ENCODE measurements at regions not wholly inside any gene's neighbourhood (a gene's known extent, or its start where the extent isn't known, plus 50 kb on each side); places are given as distances from the start of the nearest gene placed in this dataset.
"Not testable (repeated sequence)": the region's sequence is repeated elsewhere in the genome, so short reads cannot be mapped to it uniquely, and the experiment has no call there.

DNA sequence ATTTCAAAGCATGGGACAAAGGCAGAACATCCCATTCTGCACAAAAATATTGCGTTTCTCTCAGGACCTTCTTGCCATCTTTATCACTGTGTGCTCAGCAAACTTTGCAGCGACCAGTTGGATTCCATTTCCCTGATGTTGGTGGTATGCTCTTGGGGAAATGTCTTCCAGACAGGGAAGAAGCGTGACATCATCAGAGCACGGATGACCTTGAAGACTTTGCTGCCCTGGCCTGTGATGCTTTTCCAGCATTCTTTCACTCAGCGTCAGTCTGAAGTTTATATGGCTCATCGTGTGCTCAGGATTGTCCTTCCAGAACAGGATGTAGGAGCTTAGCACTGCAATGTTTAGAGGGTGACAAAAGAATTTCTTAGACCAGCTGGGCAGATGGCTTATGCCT lies 131.4 kb upstream of the F3 start:
- no peak for DNase-seq (ENCODE audit: low read depth in 2 of 2)

DNA sequence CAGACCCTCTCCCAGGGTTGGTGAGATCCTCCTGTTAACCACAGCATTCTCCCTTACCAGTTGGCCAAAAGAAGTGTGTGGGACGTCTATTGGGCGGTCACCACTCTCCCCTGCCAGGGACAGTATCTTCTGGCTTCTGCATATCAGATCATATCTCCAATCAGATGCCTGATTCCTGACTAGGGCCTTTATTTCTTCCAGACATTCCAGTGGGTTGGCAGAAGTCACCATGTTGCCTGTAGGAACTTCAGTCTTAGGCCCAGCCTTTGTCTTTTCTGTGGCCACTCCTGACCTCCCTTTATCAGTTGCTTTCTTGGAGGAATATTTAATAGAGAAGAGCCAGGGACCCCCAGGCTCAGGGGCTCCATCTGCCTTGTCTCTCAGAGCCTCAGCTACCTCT lies 130.4 kb upstream of the F3 start:
- DNase-seq (ENCODE audit: low read depth in 2 of 2): no peak

DNA sequence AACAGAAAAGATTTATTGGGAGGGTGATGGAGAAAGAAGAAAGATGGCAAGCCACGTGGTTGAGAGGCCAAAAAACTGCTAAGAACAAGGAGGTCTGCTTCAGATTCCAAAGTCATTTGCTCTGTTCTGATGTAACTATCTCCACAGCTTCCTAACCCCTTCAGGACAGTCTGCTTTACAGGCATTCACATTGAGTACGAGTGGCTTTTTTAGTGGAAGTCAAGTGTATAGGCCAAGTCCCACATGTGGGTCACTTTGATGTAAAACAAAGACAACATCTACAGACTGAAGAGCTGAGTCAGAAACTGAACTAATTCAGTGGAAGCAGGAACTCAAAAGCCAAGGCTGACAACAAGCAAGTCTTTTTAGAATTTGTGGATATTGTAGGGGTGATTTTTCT lies 128.7 kb upstream of the F3 start:
- DNase-seq (ENCODE audit: low read depth in 2 of 2): no peak

DNA sequence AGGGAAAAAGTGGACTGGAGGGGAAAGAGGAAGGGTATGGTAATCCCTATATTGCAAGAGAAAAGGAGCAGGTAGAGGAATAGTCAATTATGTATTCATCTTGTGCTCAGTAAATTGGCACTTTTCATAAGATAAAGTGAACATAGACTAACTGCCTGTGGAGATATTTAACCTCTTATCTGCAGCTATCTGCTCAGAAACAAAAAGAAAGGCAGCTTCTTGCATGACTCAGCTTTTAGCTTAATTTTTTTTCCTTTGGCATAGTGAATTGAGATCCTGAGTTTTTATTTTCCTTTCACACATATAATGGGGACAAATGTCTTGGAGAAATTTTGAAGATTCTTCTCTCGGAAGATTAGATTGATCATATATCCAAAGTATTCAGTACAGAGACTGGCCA lies 127.6 kb upstream of the F3 start:
- no peak for DNase-seq (ENCODE audit: low read depth in 2 of 2)

DNA sequence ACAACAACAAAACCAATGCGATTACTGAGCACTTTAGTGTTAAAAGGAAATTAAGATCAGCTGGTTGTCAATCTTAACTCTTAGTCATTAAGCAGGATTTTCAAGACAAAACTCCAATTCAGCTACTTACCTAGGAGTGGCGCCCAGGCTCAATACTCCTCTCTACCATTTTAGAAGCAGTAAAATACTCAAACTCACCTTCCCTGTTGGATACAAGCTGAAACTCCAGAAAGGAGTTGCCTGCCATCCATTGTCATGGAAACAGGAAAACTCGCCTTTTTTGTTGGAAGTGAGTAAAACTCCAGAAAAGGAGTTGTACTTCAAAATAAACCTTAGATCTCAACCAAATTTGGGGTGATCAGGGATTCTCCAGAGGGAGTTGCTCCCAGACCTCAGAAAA lies 127.0 kb upstream of the F3 start:
- no peak for DNase-seq (ENCODE audit: low read depth in 2 of 2)

DNA sequence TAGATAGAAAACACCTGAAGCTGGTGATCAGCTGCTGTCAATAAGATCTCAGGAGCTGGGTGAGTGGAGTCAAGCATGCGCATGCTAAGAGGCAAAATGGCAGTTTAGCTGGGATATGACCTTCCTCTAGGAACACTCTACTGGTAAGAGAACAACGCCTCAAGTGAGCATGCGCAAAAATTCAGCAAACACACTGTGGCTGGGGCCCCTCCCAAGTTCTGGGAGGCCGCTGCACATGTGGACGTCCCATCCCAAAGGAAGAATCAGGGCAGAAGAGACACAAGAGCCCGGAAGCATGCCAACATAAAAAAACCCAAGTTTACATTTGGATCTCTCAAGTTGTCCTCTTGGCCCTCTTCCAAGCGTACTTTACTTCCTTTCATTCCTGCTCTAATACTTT lies 126.3 kb upstream of the F3 start:
- DNase-seq (ENCODE audit: low read depth in 2 of 2): no peak

DNA sequence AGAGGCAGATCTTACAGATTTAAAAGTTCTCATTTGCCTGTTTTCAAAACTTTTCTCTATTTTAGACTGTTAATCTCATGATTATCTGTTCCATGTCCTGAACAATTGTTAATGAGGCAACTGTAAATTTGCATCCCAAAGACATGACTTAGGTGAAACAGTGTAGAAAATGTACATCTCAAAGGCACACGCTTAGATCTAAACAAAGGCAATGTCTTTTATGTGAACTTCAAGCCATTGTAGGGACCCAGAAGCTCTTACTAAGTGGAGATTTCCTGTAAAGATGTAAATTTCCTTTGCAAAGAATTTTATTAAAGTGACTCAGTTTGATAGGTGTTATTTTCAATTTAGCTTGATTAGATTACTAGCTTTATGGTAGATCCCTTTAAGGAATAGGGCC lies 125.2 kb upstream of the F3 start:
- DNase-seq (ENCODE audit: low read depth in 2 of 2): no peak

DNA sequence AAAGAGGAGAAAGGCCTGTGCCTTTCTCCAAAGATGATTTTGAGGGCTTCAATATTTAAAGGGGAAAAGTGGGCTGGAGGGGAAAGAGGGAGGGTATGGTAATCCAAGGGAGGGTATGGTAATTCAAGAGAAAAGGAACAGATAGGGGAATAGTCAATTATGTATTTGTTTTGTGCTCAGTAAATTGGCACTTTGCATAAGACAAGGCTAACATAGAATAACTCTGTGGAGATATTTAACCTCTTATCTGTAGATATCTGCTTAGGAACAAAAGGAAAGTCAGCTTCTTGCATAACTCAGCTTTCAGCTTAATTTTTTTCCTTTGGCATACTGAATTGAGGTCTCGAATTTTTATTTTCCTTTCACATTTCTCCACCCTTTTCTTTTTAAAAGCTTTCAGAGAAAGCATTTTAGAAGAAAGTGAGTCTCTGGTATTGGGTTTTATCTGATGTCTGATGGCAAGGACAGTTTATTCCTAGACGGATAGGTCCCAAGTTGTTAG lies 119.9 kb upstream of the F3 start:
- no peak for DNase-seq (ENCODE audit: low read depth in 2 of 2)

DNA sequence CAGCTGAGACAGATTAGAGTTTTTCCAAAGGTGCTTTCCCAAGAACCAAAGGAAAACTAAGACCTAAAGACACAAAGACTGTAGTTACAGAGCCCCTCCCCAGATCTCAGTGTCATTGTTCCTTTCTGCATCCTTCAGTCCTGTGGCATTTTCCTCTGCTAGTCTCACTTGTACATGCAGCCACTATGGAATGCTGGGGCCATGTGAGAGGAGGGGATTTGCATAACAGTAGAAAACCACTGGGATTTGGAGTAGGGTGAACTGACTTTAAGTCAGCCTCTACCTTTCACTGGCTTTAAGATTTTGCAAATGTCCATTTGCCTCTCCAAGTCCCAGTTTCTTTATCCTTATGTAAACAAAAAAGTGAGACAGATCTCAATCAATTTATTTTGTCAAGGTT lies 119.4 kb upstream of the F3 start:
- no peak for DNase-seq (ENCODE audit: low read depth in 2 of 2)

DNA sequence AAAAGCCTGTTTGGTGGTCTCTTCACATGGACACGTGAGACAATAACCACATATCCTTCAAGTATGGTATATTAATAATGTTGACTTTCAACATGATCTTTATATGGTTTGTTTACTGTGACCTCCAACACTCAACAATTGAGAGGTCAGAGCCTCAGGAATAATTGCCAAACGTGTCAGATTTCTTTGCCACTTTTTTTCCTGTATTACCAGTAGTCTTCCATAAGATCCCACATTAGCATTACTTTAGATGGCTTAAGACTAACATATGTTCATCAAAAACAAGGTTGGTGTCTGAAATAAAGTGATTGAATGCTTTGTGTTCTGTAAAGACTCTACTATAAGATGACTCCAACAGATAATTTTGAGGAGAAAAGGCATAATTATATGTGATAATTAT lies 118.7 kb upstream of the F3 start:
- DNase-seq (ENCODE audit: low read depth in 2 of 2): no peak

DNA sequence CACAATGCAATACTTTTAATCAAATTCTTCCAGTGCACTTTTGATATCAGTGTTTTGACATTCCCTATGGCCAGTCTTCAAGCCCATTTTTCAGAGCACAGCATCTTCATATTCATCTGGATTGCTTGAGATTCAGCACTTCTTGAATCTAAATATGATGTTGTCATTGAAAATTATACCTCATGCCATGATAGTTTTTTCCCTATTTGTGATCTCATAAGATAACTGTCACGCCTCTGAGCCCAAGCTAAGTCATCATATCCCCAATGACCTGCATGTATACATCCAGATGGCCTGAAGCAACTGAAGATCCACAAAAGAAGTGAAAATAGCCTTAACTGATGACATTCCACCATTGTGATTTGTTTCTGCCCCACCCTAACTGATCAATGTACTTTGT lies 117.6 kb upstream of the F3 start:
- not testable (repeated sequence) for DNase-seq (ENCODE audit: low read depth in 2 of 2)

DNA sequence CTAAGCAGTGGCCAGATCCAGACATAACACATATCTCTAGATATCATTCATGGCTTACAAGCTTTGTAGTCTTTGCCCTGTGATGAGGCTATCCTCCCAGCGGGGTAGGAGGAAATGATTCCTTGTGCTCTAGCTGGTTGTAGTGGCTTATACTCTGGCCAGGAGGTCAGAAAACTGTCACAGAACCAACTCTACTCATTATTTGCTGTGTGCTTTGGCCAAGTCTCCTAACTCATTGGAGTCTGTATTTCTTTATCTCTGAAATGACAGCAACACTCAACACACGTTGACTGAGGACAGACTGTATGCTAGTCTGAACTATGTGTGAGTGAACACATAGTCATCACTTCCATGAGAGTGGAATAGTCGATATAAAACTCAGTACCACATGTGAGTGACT lies 116.7 kb upstream of the F3 start:
- no peak for DNase-seq (ENCODE audit: low read depth in 2 of 2)

DNA sequence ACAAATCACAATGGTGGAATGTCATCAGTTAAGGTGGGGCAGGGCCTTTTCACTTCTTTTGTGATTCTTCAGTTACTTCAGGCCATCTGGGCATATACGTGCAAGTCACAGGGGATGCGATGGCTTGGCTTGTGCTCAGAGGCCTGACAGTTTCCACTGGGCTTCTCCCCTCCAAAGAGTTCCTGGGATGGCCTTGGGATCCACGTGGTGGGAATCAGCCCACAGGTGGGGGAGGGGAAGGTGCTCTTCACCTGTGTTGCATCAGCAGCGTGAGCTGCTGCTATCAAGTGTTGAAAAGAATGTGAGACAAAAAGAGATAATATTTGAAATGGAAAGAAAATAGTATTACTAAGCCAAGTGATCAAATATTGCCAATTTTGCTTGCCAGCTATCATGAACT lies 116.2 kb upstream of the F3 start:
- not testable (repeated sequence) for DNase-seq (ENCODE audit: low read depth in 2 of 2)

DNA sequence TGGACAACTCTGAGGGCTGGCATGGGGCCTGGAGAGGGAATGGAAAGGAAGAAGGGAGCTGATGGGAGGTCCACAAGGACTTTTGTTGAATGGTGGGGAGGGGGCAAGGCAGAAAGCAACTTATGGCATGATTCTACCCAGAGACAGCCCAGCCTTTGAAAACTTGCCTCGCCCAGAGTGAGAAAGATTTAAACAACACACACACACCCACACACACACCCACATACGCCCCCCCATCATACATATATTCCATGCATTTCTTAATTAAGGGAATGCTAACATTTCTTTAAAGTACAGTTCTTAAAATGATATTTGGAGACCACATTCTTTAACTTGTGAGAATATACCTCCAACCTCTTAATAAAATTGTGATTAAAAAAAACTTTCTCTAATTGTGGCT lies 115.4 kb upstream of the F3 start:
- DNase-seq (ENCODE audit: low read depth in 2 of 2): no peak

DNA sequence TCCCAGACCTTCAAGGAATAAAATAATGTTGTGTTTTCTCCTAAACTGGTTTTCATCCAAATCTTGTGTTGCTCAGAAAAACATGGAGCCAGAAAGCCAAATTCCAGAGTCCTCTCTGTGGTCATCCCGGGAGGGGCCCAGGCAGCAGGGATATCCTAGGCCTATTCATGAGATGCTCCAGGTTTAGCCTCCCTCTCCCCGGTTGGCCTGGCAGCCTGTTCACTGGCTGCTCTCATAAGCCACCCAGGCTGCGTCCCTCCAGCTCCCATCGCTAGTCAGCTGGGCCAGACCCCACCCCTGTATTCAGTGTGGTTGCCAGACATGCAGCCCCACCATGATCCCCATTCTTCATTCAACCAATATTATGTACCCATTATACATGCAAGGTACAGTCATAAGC lies 113.4 kb upstream of the F3 start:
- DNase-seq (ENCODE audit: low read depth in 2 of 2): no peak

DNA sequence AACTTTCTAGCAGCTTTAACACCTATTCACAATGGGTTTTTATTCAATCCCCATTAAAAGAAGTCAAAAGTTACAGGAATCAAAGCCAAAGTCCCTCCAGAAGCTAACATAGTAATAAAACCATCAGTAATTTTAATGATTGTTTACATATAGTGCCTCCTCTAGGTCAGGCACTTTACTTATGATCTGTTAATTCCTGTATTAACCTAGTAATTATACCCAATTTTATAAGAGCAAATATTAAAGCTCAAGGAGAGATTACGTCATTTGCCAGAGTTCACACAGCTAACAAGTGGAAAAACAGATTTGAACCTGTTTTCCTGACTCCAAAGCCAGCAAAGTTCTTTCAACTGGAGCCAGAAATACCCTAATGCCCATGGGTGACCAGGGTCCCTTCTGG lies 112.9 kb upstream of the F3 start:
- DNase-seq (ENCODE audit: low read depth in 2 of 2): no peak

DNA sequence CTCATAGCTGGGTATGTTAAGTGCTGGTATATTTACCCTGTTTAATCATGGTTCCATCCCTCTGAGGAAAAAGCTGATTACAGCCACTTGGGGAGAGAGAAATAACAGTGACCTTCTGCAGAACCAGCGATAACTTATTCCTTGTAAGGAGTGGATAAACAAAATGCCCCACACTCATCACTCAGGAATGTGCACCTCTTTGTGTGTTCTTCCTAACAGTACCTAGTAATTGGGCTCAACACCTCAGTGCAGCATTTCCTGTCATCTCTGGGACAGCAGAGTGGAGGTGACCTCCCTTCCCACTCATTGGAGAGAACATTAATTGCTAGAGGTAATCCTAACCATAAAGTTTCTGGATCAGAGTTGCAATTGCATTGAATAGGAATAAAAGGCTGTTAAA lies 112.5 kb upstream of the F3 start:
- DNase-seq (ENCODE audit: low read depth in 2 of 2): no peak

DNA sequence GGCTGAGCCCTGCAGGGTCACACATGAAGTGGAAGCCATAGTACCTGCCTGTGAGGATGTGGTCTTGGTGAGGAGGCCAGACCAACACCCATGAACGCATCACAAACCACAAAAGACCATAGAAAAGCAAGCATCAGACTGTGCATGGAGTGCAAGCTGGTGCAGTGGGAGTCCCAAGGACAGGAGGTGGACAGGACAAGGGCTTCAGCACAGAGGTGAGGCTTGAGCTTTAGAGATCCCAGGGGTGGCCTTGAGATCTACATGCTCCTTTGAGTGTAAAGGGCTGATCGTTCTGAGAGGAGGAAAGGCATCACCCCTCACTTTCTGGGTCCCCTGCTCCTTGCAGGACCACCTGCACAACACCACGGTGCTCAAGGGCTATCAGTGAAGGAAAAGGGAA lies 111.9 kb upstream of the F3 start:
- DNase-seq (ENCODE audit: low read depth in 2 of 2): no peak

DNA sequence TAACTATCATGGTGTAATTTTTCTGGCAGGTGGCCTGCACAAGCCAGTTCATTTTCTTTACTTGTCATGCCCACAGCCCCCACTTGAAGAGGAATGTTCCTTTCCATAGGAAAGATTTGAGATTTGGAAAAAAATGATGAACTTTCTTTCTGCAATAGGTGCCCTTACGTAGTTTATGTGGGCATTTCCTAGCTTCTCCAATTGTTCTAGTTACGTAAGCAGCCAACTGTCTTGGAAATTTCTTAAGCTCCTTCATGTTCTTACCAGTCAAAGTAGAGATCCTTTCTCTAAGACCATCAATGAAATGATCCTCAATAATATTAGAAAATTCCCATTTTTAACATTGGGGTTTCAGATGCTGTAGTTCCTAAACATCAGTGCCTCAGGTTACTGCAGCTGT lies 109.5 kb upstream of the F3 start:
- DNase-seq (ENCODE audit: low read depth in 2 of 2): no peak

DNA sequence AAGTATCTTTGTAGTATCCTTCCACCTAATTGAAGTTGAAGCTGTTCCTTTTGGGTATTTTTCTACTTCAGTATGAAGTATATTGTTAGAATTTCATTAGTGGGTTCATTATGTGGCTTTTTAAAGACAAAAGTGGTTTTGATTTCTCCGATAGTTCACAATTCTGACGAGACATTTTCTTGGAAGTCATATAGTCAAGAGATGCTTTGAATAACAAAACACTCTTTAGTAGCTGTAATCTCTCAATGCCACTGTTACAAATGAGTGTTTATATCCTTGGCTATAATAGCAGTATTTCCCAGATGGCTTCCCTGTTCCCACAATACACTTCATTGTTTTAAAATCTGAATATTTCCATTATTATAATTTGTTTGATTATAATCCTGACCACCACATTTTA lies 108.7 kb upstream of the F3 start:
- no peak for DNase-seq (ENCODE audit: low read depth in 2 of 2)

DNA sequence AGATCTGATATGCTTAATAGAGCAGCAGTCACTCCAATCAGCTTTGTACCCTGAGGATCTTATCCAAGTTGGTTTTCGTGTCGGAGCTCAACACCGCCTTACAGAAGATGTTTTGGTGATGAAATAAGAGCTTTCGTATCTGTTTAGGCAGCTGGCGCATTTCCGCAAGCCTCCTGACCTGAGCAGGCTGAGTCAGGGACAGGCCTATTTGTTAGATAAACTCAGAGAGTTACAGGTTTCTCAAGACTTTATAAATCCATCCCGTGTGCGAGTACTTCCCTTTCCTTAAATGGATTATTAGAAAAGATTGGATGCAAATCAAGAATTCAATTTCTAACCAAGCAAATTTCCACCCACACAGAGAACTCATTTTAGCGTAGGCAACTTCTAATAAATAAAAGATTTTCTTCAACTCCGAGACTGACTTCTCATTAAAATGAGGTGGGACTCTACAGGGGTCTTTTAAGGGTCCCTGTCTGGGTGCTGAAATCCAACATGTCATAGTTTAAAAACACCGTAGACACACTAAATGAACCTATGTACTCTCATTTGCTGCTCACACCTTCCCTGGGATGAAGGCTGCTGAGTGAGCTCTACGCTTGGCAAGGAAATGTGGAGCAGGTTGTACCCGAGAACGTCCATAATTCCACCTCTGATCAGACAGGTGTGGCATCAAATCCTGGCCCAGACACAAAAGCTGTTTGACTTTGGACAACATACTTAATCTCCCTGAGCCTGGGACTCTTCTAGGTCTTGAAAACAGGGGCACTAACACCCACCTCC lies 106.9 kb upstream of the F3 start:
- peak; percentile 91 for DNase-seq (ENCODE audit: low read depth in 2 of 2)

DNA sequence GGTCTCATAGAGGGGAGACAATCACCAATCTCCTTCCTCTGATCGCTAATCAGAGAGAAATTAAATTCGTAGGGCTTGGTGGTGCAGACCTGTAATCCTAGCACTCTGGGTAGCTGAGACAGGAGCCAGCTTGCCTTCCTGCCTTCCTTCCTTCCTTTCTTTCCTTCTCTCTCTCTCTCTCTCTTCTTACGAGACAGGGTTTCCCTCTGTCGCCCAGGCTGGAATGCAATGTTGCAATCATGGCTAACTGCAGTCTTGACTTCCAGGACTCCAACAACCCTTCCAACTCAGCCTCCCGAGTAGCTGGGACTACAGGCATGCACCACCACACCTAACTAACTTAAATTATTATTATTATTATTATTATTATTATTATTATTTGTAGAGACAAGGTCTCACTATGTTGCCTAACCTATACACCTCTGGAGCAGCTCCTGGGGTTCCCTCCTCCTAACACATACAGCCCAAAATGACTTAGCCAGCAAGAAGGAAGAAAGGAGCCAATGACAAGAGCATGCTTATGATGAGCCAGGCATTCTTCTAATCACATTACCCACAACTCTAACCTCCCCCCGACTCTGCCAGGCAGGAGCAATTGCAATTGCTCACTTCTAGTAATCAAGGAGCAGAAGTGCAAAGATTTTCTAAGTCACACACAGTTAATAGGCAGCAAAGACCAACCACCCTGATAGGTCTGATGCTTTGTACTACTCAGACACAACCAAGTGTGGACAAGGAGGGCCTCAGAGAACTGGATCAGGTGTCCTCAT lies 105.4 kb upstream of the F3 start:
- DNase-seq (ENCODE audit: low read depth in 2 of 2): no peak

DNA sequence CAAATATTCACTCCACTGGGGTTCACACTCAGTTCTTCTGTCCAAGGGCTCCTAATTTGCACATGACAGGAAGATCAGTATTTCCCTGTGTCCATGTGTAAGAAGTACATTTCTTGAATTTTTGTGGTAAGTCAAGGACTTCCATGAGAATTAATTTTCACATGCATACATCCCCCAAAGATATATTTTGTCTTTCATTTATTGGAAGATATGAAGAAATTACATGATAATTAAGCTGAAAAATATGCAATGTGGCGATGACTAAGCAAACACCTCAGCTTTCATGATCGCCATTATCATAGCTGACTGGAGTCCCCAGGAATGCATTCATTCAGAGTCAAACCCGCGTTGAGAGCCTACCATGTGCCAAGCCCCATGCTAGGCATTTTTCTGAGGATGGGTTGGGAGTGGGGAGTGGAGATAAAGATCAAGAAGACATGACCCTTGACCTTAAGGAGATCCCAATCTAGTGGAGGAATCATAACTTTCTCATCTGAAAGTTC lies 104.6 kb upstream of the F3 start:
- DNase-seq (ENCODE audit: low read depth in 2 of 2): peak; percentile 90 to 92
